Neural progenitor cell (in vitro differentiated cells): ENCODE measurements at regions not wholly inside any gene's neighbourhood (a gene's known extent, or its start where the extent isn't known, plus 50 kb on each side); places are given as distances from the start of the nearest gene placed in this dataset.

Experiments used
- DNase-seq: peaks from one replicate; pipeline ENCODE4 v3.0.0-alpha.2; 2016; ENCODE audit warnings: low spot score
- H2AFZ ChIP-seq: fragments of 200-600 bp; sonication (generic); replicated peaks from 2 replicates; pipeline ENCODE4 v1.6.1; 2016; ENCODE audit warnings: antibody characterized with exemption
- H3F3A ChIP-seq: fragments of 200-600 bp; sonication (generic); 2 replicates; pipeline ENCODE4 v1.6.1; 2016; ENCODE audit warnings: antibody characterized with exemption, low read depth
- H3K27ac ChIP-seq: fragments of 200-600 bp; sonication (generic); 2 replicates; pipeline ENCODE4 v1.5.1; 2016; ENCODE audit warnings: mild to moderate bottlenecking
- H3K27me3 ChIP-seq: fragments of 200-600 bp; sonication (generic); 2 replicates; pipeline ENCODE4 v1.6.1; 2016; ENCODE audit warnings: mild to moderate bottlenecking, moderate library complexity
- H3K36me3 ChIP-seq: fragments of 200-600 bp; sonication (generic); 2 replicates; pipeline ENCODE4 v1.5.1; 2016
- H3K4me1 ChIP-seq: fragments of 200-600 bp; sonication (generic); 2 replicates; pipeline ENCODE4 v1.6.1; 2016; ENCODE audit warnings: mixed run types
- H3K4me2 ChIP-seq: fragments of 200-600 bp; sonication (generic); 2 replicates; pipeline ENCODE4 v1.6.1; 2016
- H3K4me3 ChIP-seq: fragments of 200-600 bp; sonication (generic); 2 replicates; pipeline ENCODE4 v1.5.1; 2016
- H3K79me2 ChIP-seq: fragments of 200-600 bp; sonication (generic); 2 replicates; pipeline ENCODE4 v1.6.1; 2016; ENCODE audit warnings: low read depth
- H3K9ac ChIP-seq: fragments of 200-600 bp; sonication (generic); 2 replicates; pipeline ENCODE4 v1.6.1; 2016
- H3K9me3 ChIP-seq: fragments of 200-600 bp; sonication (generic); 2 replicates; pipeline ENCODE4 v1.5.1; 2016; ENCODE audit warnings: low read depth
- H4K20me1 ChIP-seq: fragments of 200-600 bp; sonication (generic); 2 replicates; pipeline ENCODE4 v1.6.1; 2016; ENCODE audit warnings: low read depth
- H3K27ac Mint-ChIP-seq: 3 replicates; pipeline ENCODE4 v1.8.0; 2021; ENCODE audit warnings: mixed read lengths
- H3K27me3 Mint-ChIP-seq: 2 replicates; pipeline ENCODE4 v1.8.0; 2022; ENCODE audit warnings: low read depth, mild to moderate bottlenecking, inconsistent platforms, moderate library complexity, mixed read lengths; ENCODE audit not compliant: insufficient read depth
- H3K36me3 Mint-ChIP-seq: 3 replicates; pipeline ENCODE4 v1.8.0; 2021; ENCODE audit warnings: mixed read lengths
- H3K4me1 Mint-ChIP-seq: 3 replicates; pipeline ENCODE4 v1.8.0; 2021; ENCODE audit warnings: mixed read lengths
- H3K4me3 Mint-ChIP-seq: 3 replicates; pipeline ENCODE4 v1.8.0; 2021; ENCODE audit warnings: mild to moderate bottlenecking, moderate library complexity, mixed read lengths
- H3K9me3 Mint-ChIP-seq: 3 replicates; pipeline ENCODE4 v1.8.0; 2020; ENCODE audit warnings: mixed read lengths
- CTCF ChIP-seq: fragments of 200-600 bp; sonication (generic); IDR thresholded peaks from 2 replicates; pipeline ENCODE4 v1.5.1; 2017; ENCODE audit warnings: antibody characterized with exemption, mild to moderate bottlenecking
- EZH2 ChIP-seq: fragments of 200-600 bp; sonication (generic); IDR thresholded peaks from 2 replicates; pipeline ENCODE4 v1.6.1; 2017; ENCODE audit warnings: antibody characterized with exemption, mild to moderate bottlenecking, moderate library complexity
- EZH2phosphoT487 ChIP-seq: fragments of 200-600 bp; sonication (generic); IDR thresholded peaks from 2 replicates; pipeline ENCODE4 v1.6.1; 2017; ENCODE audit warnings: antibody characterized with exemption

GRCh38 chr4:12562476-12563140, 921.5 kb downstream of the RAB28 start:
- Mint-ChIP-seq H3K36me3 (no peaks in the 10 kb centered on the region), H3K9me3 (no peaks in the 10 kb centered on the region), H3K27me3 (peaks cover 2% of the 10 kb centered on the region), H3K27ac (no peak overlapping the region), H3K4me3 (no peak overlapping the region), H3K4me1 (peaks cover 15% of the 10 kb centered on the region)
- H3K36me3 ChIP-seq: no peaks in the 10 kb centered on the region
- H4K20me1 ChIP-seq: no peaks in the 10 kb centered on the region
- no peaks in the 10 kb centered on the region for H3K27me3 ChIP-seq
- H3K4me1 ChIP-seq: peaks cover 12% of the 10 kb centered on the region
- TF ChIP-seq EZH2 (no peak), EZH2phosphoT487 (no peak)
- peaks cover 6% of the 10 kb centered on the region for H3F3A ChIP-seq
- no peaks in the 10 kb centered on the region for H3K9me3 ChIP-seq
- no peak overlapping the region for H3K9ac ChIP-seq
- H2AFZ ChIP-seq: no peak overlapping the region
- H3K4me3 ChIP-seq: no peak overlapping the region
- no peak for DNase-seq
- H3K27ac ChIP-seq: no peak overlapping the region
- no peak overlapping the region for H3K4me2 ChIP-seq
- H3K79me2 ChIP-seq: no peaks in the 10 kb centered on the region

- Histone ChIP-seq H3K4me1 (peaks cover 12% of the 10 kb centered on the region), H3K27ac (no peak overlapping the region), H3F3A (peaks cover 6% of the 10 kb centered on the region), H3K9ac (no peak overlapping the region), H3K4me2 (no peak overlapping the region), H3K27me3 (no peaks in the 10 kb centered on the region), H3K36me3 (no peaks in the 10 kb centered on the region), H2AFZ (no peak overlapping the region), H4K20me1 (no peaks in the 10 kb centered on the region), H3K79me2 (no peaks in the 10 kb centered on the region), H3K4me3 (no peak overlapping the region), H3K9me3 (no peaks in the 10 kb centered on the region)
- H3K27ac Mint-ChIP-seq: no peak overlapping the region
- no peak for DNase-seq
- H3K27me3 Mint-ChIP-seq: peaks cover 2% of the 10 kb centered on the region
- H3K36me3 Mint-ChIP-seq: no peaks in the 10 kb centered on the region
- H3K4me1 Mint-ChIP-seq: peaks cover 15% of the 10 kb centered on the region
- H3K4me3 Mint-ChIP-seq: no peak overlapping the region
- H3K9me3 Mint-ChIP-seq: no peaks in the 10 kb centered on the region
- no peak for TF ChIP-seq EZH2
- no peak for TF ChIP-seq EZH2phosphoT487
Observed at GRCh38 chr4:12562021-12562420, 922.1 kb downstream of the RAB28 start.

GRCh38 chr4:12555011-12555410, 929.1 kb downstream of the RAB28 start:
- no peak overlapping the region for H3K4me2 ChIP-seq
- TF ChIP-seq CTCF (no peak), EZH2 (no peak), EZH2phosphoT487 (no peak)
- H3K4me1 ChIP-seq: no peaks in the 10 kb centered on the region
- no peaks in the 10 kb centered on the region for H3K9me3 ChIP-seq
- Mint-ChIP-seq H3K27ac (no peak overlapping the region), H3K4me1 (no peaks in the 10 kb centered on the region), H3K36me3 (no peaks in the 10 kb centered on the region), H3K9me3 (no peaks in the 10 kb centered on the region), H3K4me3 (no peak overlapping the region), H3K27me3 (no peaks in the 10 kb centered on the region)
- H3F3A ChIP-seq: no peaks in the 10 kb centered on the region
- H3K79me2 ChIP-seq: no peaks in the 10 kb centered on the region
- no peak overlapping the region for H2AFZ ChIP-seq
- H3K27ac ChIP-seq: no peak overlapping the region
- DNase-seq: no peak
- H3K27me3 ChIP-seq: no peaks in the 10 kb centered on the region
- no peaks in the 10 kb centered on the region for H3K36me3 ChIP-seq
- H4K20me1 ChIP-seq: no peaks in the 10 kb centered on the region
- H3K9ac ChIP-seq: no peak overlapping the region
- no peak overlapping the region for H3K4me3 ChIP-seq

- Mint-ChIP-seq H3K4me3 (no peak overlapping the region), H3K27ac (no peak overlapping the region)
- H3K79me2 ChIP-seq: no peaks in the 10 kb centered on the region
Observed at GRCh38 chr4:12548678-12549077, 935.5 kb downstream of the RAB28 start.

More at GRCh38 chr4:12548678-12549077, 935.5 kb downstream of the RAB28 start:
- Histone ChIP-seq H2AFZ (no peak overlapping the region), H3F3A (no peaks in the 10 kb centered on the region), H3K4me1 (no peaks in the 10 kb centered on the region), H3K4me3 (no peak overlapping the region), H3K9me3 (no peaks in the 10 kb centered on the region), H3K27me3 (no peaks in the 10 kb centered on the region), H3K27ac (no peak overlapping the region), H3K36me3 (no peaks in the 10 kb centered on the region), H4K20me1 (no peaks in the 10 kb centered on the region), H3K4me2 (no peak overlapping the region), H3K9ac (no peak overlapping the region)
- Mint-ChIP-seq H3K36me3 (no peaks in the 10 kb centered on the region), H3K9me3 (no peaks in the 10 kb centered on the region), H3K27me3 (no peaks in the 10 kb centered on the region), H3K4me1 (no peaks in the 10 kb centered on the region)
- DNase-seq: no peak
- TF ChIP-seq EZH2phosphoT487: no peak
- no peak for TF ChIP-seq CTCF
